22Rv1 (cell line): ENCODE measurements at regions not wholly inside any gene's neighbourhood (a gene's known extent, or its start where the extent isn't known, plus 50 kb on each side); places are given as distances from the start of the nearest gene placed in this dataset.

Source experiments
- H3K27ac ChIP-seq: fragments of 450-650 bp; 2 replicates; pipeline ENCODE4 v1.5.1; 2017
- CTCF ChIP-seq: fragments of 450-650 bp; IDR thresholded peaks from 2 replicates; pipeline ENCODE4 v1.5.1; 2017; ENCODE audit warnings: mild to moderate bottlenecking
- ZFX ChIP-seq: fragments of 450-650 bp; IDR thresholded peaks from 2 replicates; pipeline ENCODE4 v1.6.1; 2017; ENCODE audit warnings: antibody characterized with exemption, borderline replicate concordance

GRCh38 chr12:24222968-24223367 is 273.5 kb upstream of the SOX5 start:
- TF ChIP-seq ZFX, result no peak
- TF ChIP-seq CTCF, result no peak
- no peak overlapping the region for H3K27ac ChIP-seq

- no peak overlapping the region for H3K27ac ChIP-seq
- TF ChIP-seq CTCF, result no peak
- TF ChIP-seq ZFX, result no peak
Observed at GRCh38 chr12:24212496-24212895, 263.0 kb upstream of the SOX5 start.

- H3K27ac ChIP-seq, result no peak overlapping the region
- TF ChIP-seq CTCF (no peak), ZFX (no peak)
Observed at GRCh38 chr12:24206621-24207020, 257.2 kb upstream of the SOX5 start.

GRCh38 chr12:24201258-24201970 is 251.9 kb upstream of the SOX5 start:
- TF ChIP-seq CTCF, result no peak
- TF ChIP-seq ZFX, result no peak

GRCh38 chr12:24200010-24200409 is 250.5 kb upstream of the SOX5 start:
- H3K27ac ChIP-seq, result no peak overlapping the region
- TF ChIP-seq CTCF (no peak), ZFX (no peak)

More at GRCh38 chr12:24201258-24201970, 251.9 kb upstream of the SOX5 start:
- H3K27ac ChIP-seq, result no peak overlapping the region

GRCh38 chr12:24198936-24199671 is 249.6 kb upstream of the SOX5 start:
- TF ChIP-seq ZFX (no peak), CTCF (no peak)
- H3K27ac ChIP-seq, result no peak overlapping the region

GRCh38 chr12:24198070-24198469 is 248.6 kb upstream of the SOX5 start:
- TF ChIP-seq ZFX (no peak), CTCF (no peak)
- no peak overlapping the region for H3K27ac ChIP-seq
